GM18517 (cell line): ENCODE measurements at regions not wholly inside any gene's neighbourhood (a gene's known extent, or its start where the extent isn't known, plus 50 kb on each side); places are given as distances from the start of the nearest gene placed in this dataset.
"Not testable (repeated sequence)": the region's sequence is repeated elsewhere in the genome, so short reads cannot be mapped to it uniquely, and the experiment has no call there.

Source experiments
- ATAC-seq: cut with Tn5 transposase; IDR thresholded peaks from one replicate; pipeline ENCODE4 v1.9.1; 2021; ENCODE audit warnings: mild to moderate bottlenecking, moderate library complexity; ENCODE audit not compliant: unreplicated experiment

DNA sequence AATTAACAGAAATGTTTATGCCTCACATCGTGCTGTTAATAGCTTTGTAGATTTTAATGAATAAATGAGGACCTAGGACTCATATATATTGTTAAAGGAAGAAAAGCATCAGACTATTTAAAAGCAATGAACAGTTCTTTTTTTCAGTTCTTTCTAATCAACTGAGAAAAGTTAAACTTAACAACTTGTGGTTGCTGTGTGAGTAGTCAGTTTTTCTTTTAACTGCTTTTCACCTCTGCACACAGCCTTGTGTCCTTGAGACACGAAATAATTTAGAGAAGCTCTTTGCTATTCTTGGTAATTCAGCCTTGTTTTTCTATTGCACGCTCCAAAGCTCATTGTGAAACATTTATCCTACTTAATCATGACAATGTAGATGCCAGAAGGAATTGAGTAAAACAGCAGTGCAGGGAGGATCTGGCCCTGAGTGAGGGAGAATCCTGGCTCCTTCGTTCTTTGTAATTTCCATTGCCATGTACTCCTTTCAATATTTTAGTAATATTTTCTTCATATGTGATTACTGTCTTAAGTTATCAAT lies 499.0 kb downstream of the PYDC2 start:
- ATAC-seq: no peak

DNA sequence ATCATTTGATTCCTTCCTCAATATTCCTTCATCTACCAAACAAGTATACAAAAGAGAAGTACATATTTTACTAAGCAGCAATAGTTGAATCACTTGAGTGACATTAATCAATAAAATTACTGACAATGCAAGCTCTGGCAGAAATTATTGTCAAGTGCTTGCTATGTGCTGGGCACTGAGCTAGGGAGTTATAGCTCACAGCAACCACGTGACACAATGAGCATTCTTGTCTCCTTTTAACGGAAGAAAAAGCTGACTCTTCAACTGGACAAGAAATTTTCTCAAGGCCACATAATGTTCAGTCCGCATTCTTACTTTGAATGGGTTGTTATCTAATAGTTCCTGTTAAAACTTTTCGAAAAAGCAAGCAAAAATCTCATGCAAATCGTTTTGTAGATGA lies 500.1 kb downstream of the PYDC2 start:
- ATAC-seq: no peak

DNA sequence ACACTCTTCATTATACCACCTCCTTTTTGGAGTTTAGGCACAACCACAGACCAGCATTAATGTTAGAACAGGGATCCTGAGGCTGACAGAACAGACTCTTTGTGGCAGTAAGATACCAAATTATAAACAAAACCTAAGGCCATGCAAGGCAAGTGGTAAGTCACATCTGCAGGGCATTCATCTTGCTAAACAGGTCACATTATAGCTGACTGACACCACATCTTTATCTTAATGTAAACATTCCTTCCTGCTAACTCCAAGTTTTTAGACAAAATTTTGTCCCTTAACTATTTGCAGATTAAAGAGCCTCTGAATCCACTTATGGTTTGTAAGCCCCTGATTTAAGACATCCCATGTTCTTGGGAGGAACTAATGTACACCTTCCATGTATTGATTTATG lies 500.6 kb downstream of the PYDC2 start:
- no peak for ATAC-seq

GRCh38 chr3:191962324-191962723 lies 501.4 kb downstream of the PYDC2 start:
- ATAC-seq: no peak

- ATAC-seq: no peak
These were observed 502.2 kb downstream of the PYDC2 start for GRCh38 chr3:191963182-191963581.

DNA sequence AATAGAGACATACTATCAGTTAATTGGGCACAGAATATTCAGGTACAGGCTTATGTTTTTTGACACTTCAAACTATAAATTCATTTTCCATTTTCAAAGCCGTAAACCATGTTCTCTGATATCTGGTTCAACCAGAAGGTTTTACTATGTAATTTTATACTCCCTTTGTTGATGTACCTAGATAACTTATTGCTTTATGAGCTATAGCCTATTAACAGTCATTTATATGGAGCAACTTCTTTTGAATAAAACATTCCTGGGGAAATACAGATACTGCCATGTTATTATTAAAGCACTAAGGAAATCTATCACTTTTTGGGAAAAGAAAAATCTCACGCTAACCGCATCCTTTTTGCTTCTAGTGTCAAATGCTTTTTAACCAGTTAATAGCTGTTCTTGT lies 505.6 kb downstream of the PYDC2 start:
- ATAC-seq: no peak

- ATAC-seq: no peak
These were observed 507.3 kb downstream of the PYDC2 start for GRCh38 chr3:191968299-191968698.

GRCh38 chr3:191972714-191973398 lies 511.9 kb downstream of the PYDC2 start:
- no peak for ATAC-seq

- ATAC-seq: no peak
These were observed 512.9 kb downstream of the PYDC2 start for GRCh38 chr3:191973820-191974219.

GRCh38 chr3:191975936-191976335 lies 515.0 kb downstream of the PYDC2 start:
- ATAC-seq: no peak

GRCh38 chr3:191980443-191980842 lies 519.5 kb downstream of the PYDC2 start:
- no peak for ATAC-seq

DNA sequence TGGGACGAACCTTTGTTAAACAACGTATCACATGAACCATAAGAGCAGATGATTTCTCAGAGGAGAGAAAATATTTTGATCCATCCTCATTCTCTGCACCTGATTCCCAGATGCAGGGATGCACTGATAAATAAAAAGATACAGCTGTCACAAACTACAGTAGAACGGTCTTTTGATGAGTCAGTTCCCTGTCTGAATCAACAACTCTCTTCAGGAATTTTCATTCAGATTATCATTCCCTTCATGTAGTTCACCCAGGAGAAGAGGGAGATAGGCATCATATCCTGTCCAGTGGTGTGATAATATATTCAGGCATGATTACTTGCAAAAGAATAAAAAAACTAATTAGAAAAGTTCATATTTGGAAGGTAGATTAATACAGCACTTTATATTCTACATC lies 521.5 kb downstream of the PYDC2 start:
- no peak for ATAC-seq

- no peak for ATAC-seq
These were observed 524.7 kb downstream of the PYDC2 start for GRCh38 chr3:191985691-191986090.

DNA sequence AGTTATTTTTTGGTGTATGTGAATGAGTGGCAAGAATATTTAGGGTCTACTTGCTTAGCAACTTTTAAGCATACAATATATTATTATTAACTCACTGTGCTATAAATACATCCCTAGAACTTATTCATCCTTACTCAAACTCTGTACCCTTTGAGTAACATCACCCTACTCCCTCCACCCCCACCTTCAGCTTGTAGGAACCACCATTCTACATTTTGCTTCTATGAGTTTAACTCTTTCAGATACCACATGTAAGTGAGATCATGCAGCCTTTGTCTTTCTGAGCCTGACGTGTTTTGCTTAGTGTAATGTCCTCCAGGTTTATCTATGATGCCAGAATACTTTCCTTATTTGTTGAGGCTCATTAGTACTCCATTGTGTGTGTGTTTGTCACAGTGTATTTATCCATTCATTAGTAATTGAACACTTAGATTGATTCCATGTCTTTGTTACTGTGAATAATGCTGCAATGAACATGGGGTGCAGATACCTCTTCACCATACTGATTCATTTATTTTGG lies 526.9 kb downstream of the PYDC2 start:
- no peak for ATAC-seq

DNA sequence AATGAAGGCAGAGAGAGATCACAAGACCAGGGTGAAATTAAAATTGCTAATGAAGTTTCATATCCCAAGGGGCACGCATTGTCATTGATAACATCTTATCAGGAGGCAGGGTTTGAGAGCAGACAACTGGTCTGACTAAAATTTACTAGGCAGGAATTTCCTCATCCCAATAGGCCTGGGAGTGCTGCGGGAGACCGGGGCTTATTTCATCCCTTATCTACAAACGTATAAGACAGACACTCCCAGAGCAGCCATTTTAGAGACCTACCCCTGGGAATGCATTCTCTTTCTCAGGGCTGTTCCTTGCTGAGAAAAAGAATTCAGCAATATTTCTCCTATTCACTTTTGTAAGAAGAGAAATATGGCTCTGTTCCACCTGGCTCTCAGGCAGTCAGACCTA lies 533.0 kb downstream of the PYDC2 start:
- not testable (repeated sequence) for ATAC-seq

- no peak for ATAC-seq
These were observed 536.1 kb downstream of the PYDC2 start for GRCh38 chr3:191997093-191997492.

- ATAC-seq: no peak
These were observed 536.8 kb downstream of the PYDC2 start for GRCh38 chr3:191997579-191998268.

DNA sequence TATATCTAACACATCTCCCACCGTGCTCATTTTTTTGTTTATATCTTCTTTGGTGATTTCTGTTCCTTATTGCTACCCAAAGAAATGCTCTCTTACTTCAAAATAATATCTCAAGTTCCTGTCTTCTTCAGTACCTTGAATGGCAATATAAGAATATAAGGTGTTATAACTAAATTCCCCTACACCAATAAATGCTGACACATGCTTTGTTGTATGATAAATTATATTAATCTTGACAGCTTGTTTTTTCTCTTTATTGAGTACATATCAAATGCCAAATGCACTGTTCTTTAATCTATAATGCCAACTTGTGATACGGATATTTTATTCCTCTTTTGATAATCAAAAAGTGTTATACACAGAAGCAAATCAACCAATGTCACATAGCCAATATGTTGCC lies 540.3 kb downstream of the PYDC2 start:
- no peak for ATAC-seq

DNA sequence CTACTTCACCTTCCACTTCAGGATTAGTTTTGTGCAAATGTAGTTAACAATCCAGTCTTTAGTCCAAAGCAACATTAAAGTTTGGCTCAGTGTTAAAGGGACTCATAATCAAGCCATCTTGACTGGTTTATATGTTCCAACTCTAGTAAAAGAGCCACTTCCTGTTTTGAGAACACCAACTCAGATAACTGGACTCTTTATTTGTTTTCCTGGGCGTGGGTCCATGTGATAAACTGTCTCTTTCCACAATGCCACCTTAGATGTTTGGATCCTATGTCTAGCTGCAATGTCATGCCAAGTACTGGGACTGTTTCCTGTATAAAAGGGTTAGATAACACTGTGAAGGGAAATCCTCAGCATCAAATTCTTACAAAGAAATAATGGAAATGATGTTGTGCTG lies 545.0 kb downstream of the PYDC2 start:
- no peak for ATAC-seq

GRCh38 chr3:192009903-192010302 lies 548.9 kb downstream of the PYDC2 start:
- no peak for ATAC-seq

GRCh38 chr3:192010490-192010889 lies 549.5 kb downstream of the PYDC2 start:
- no peak for ATAC-seq

DNA sequence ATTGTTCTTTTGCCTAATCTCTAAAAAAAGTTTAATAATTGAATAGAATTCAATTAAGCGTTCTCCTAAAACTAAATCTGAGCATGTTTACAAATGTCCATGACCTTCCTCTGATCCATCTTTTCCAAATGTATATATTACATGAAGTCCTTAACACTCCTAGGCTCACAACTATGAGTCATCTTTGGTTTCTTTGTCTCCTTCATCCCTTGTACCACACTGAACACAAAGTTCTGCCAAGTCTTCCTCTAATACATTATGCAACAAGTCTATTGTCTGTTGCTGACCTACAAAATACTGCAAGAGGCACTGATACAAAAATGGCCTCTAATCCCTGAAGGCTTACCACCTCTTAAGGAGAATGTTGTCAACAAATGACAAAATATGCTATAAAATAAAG lies 550.2 kb downstream of the PYDC2 start:
- no peak for ATAC-seq
